ENCODE measurements at regions not wholly inside any gene's neighbourhood (a gene's known extent, or its start where the extent isn't known, plus 50 kb on each side); places are given as distances from the start of the nearest gene placed in this dataset.
"Not testable (repeated sequence)": the region's sequence is repeated elsewhere in the genome, so short reads cannot be mapped to it uniquely, and the experiment has no call there.

- TF ChIP-seq EZH2phosphoT487 (IDR thresholded peaks at IDR 0.05; ENCODE audit: borderline replicate concordance) (no peak), CTCF (conservative IDR thresholded peaks at IDR 0.05; ENCODE audit: low read length) (no peak)
- Histone ChIP-seq H3K9ac (ENCODE audit: low read depth, low read length, poor library complexity, severe bottlenecking) (no peak overlapping the region), H3K9me2 (replicated peaks; ENCODE audit: low read depth, low read length) (no peaks in the 10 kb centered on the region)
Measured at GRCh38 chr2:234863043-234863934, 88.5 kb upstream of the SH3BP4 start.

GRCh38 chr2:234861841-234862735, 89.7 kb upstream of the SH3BP4 start:
- Histone ChIP-seq H3F3A (ENCODE audit: low read depth) (no peaks in the 10 kb centered on the region), H3K36me3 (ENCODE audit: insufficient read depth, low read length) (no peaks in the 10 kb centered on the region), H3K4me1 (ENCODE audit: insufficient read depth, low read length, poor library complexity, severe bottlenecking) (no peaks in the 10 kb centered on the region), H3K9ac (ENCODE audit: low read depth, low read length, poor library complexity, severe bottlenecking) (no peak overlapping the region), H3K4me3 (ENCODE audit: low read length, poor library complexity, severe bottlenecking) (no peak overlapping the region), H4K20me1 (ENCODE audit: insufficient read depth, low read length, poor library complexity, severe bottlenecking) (no peaks in the 10 kb centered on the region), H3K4me2 (ENCODE audit: low read depth, low read length, poor library complexity, severe bottlenecking) (no peak overlapping the region), H3K9me2 (replicated peaks; ENCODE audit: low read depth, low read length) (no peaks in the 10 kb centered on the region), H3K9me3 (ENCODE audit: insufficient read depth, low read depth, low read length) (no peaks in the 10 kb centered on the region; the same call in 1 of the 2 replicates), H3K79me2 (ENCODE audit: insufficient read depth, low read length) (no peaks in the 10 kb centered on the region), H2AFZ (ENCODE audit: low read length) (no peak overlapping the region), H3K27me3 (ENCODE audit: insufficient read depth, low read length, poor library complexity, severe bottlenecking) (no peaks in the 10 kb centered on the region)
- no peak for TF ChIP-seq EZH2phosphoT487 (IDR thresholded peaks at IDR 0.05; ENCODE audit: borderline replicate concordance)
- TF ChIP-seq CTCF (conservative IDR thresholded peaks at IDR 0.05; ENCODE audit: low read length): no peak

More at GRCh38 chr2:234863043-234863934, 88.5 kb upstream of the SH3BP4 start:
- Histone ChIP-seq H2AFZ (ENCODE audit: low read length) (no peak overlapping the region), H3F3A (ENCODE audit: low read depth) (no peaks in the 10 kb centered on the region), H3K9me3 (ENCODE audit: insufficient read depth, low read depth, low read length) (no peaks in the 10 kb centered on the region; the same call in 1 of the 2 replicates), H3K36me3 (ENCODE audit: insufficient read depth, low read length) (no peaks in the 10 kb centered on the region), H3K4me2 (ENCODE audit: low read depth, low read length, poor library complexity, severe bottlenecking) (no peak overlapping the region), H3K27me3 (ENCODE audit: insufficient read depth, low read length, poor library complexity, severe bottlenecking) (no peaks in the 10 kb centered on the region), H4K20me1 (ENCODE audit: insufficient read depth, low read length, poor library complexity, severe bottlenecking) (no peaks in the 10 kb centered on the region), H3K4me1 (ENCODE audit: insufficient read depth, low read length, poor library complexity, severe bottlenecking) (no peaks in the 10 kb centered on the region), H3K4me3 (ENCODE audit: low read length, poor library complexity, severe bottlenecking) (no peak overlapping the region), H3K79me2 (ENCODE audit: insufficient read depth, low read length) (no peaks in the 10 kb centered on the region)

GRCh38 chr2:234859330-234859872, 92.4 kb upstream of the SH3BP4 start:
- not testable (repeated sequence) for H4K20me1 ChIP-seq (ENCODE audit: insufficient read depth, low read length, poor library complexity, severe bottlenecking)

More at GRCh38 chr2:234859330-234859872, 92.4 kb upstream of the SH3BP4 start:
- H3K9ac ChIP-seq (ENCODE audit: low read depth, low read length, poor library complexity, severe bottlenecking); H3K9me3 ChIP-seq (ENCODE audit: insufficient read depth, low read depth, low read length); H2AFZ ChIP-seq (ENCODE audit: low read length); H3F3A ChIP-seq (ENCODE audit: low read depth); H3K27me3 ChIP-seq (ENCODE audit: insufficient read depth, low read length, poor library complexity, severe bottlenecking); H3K4me1 ChIP-seq (ENCODE audit: insufficient read depth, low read length, poor library complexity, severe bottlenecking); H3K79me2 ChIP-seq (ENCODE audit: insufficient read depth, low read length); H3K36me3 ChIP-seq (ENCODE audit: insufficient read depth, low read length); H3K9me2 ChIP-seq (replicated peaks; ENCODE audit: low read depth, low read length); H3K4me2 ChIP-seq (ENCODE audit: low read depth, low read length, poor library complexity, severe bottlenecking); H3K4me3 ChIP-seq (ENCODE audit: low read length, poor library complexity, severe bottlenecking): not testable (repeated sequence)

Measured in Loucy (cell line).